ENCODE measurements at regions not wholly inside any gene's neighbourhood (a gene's known extent, or its start where the extent isn't known, plus 50 kb on each side); places are given as distances from the start of the nearest gene placed in this dataset.

DNA sequence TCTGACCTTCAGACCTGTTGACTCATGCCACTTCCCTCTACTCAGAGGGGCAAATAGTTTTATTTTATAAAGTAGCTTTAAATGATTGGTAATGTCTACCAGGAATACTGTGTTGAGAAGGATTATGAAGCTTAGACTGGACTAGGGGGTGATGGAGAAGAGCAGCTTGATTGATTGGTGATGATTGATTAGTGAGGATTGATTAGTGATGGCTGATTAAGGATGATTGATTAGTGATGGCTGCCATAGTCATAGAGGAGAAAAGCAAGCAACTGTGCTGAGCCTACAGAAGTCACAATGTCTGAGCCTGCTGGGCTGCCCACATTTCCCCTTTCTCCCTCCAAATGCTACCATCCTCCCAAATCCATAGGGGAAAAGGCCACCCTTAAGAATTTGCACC, 206.8 kb upstream of the SALL1 start:
- Mint-ChIP-seq H3K27ac (no peak overlapping the region), H3K4me1 (no peaks in the 10 kb centered on the region), H3K36me3 (no peaks in the 10 kb centered on the region)

DNA sequence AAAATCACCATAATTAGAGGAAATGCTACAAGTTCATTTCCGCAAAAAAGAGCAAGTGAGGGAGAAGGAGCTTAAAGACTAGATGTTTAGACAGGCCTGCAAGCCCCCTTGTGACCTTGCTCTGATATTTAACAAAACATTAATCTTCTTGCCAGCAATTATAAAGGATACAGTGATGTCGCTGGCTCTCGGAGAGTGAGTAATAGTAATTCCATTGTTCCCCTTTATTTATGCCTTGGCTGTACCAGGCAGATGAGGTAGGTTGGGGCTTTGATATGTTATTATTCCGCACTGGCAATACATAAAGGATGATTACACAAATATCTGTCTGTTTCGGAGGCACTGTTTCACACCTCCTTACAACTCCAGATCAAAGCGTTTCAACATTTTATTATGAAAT, 204.8 kb upstream of the SALL1 start:
- Mint-ChIP-seq H3K36me3 (no peaks in the 10 kb centered on the region), H3K4me1 (no peaks in the 10 kb centered on the region), H3K27ac (no peak overlapping the region), H3K9me3 (no peaks in the 10 kb centered on the region), H3K4me3 (no peak overlapping the region)
- ATAC-seq, result no peak
- no peak for DNase-seq (ENCODE audit: low spot score in 2 of 2)

More for the DNA sequence above, 206.8 kb upstream of the SALL1 start:
- no peak overlapping the region for H3K4me3 Mint-ChIP-seq
- H3K9me3 Mint-ChIP-seq, result no peaks in the 10 kb centered on the region
- ATAC-seq (no peak), DNase-seq (ENCODE audit: low spot score in 2 of 2) (no peak)

DNA sequence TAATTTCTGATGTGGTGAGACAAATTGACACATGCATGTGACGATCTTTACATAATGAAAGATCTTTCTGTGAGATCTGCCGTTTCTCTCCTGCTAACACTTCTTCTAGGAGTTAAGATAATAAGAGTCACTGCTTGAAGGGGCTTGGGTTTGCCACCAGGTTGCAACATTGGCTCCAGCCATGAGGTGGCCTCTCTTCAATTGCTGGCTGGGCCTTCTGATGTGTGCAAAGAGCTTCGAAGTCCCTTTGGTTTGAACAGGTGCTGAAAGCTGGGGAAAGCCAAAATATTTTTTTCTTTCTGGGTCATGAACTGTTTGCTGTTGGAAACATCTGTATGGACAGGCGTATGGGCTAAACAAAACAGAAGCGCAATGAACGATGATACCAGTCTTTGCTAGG, 204.1 kb upstream of the SALL1 start:
- H3K9me3 Mint-ChIP-seq, result no peaks in the 10 kb centered on the region

GRCh38 chr16:51353055-51353454, 202.0 kb upstream of the SALL1 start:
- Mint-ChIP-seq H3K9me3 (no peaks in the 10 kb centered on the region), H3K27ac (no peak overlapping the region), H3K4me3 (no peak overlapping the region), H3K36me3 (no peaks in the 10 kb centered on the region), H3K4me1 (no peaks in the 10 kb centered on the region)
- DNase-seq (ENCODE audit: low spot score in 2 of 2), result no peak
- no peak for ATAC-seq

More for the DNA sequence above, 204.1 kb upstream of the SALL1 start:
- ATAC-seq, result no peak
- DNase-seq (ENCODE audit: low spot score in 2 of 2), result no peak
- Mint-ChIP-seq H3K4me3 (no peak overlapping the region), H3K27ac (no peak overlapping the region), H3K36me3 (no peaks in the 10 kb centered on the region), H3K4me1 (no peaks in the 10 kb centered on the region)

- H3K4me3 Mint-ChIP-seq, result no peak overlapping the region
- no peaks in the 10 kb centered on the region for H3K4me1 Mint-ChIP-seq
- ATAC-seq, result no peak
- no peaks in the 10 kb centered on the region for H3K36me3 Mint-ChIP-seq
- no peak for DNase-seq (ENCODE audit: low spot score in 2 of 2)
- H3K9me3 Mint-ChIP-seq, result peaks cover 5% of the 10 kb centered on the region
- H3K27ac Mint-ChIP-seq, result no peak overlapping the region
These were observed 198.6 kb upstream of the SALL1 start for GRCh38 chr16:51349626-51350025.

- no peaks in the 10 kb centered on the region for H3K36me3 Mint-ChIP-seq
- H3K9me3 Mint-ChIP-seq, result peaks cover 14% of the 10 kb centered on the region
- no peak for DNase-seq (ENCODE audit: low spot score in 2 of 2)
- no peak for ATAC-seq
- H3K27ac Mint-ChIP-seq, result no peak overlapping the region
- H3K4me3 Mint-ChIP-seq, result no peak overlapping the region
- H3K4me1 Mint-ChIP-seq, result no peaks in the 10 kb centered on the region
These were observed 192.3 kb upstream of the SALL1 start for GRCh38 chr16:51343411-51343810.

DNA sequence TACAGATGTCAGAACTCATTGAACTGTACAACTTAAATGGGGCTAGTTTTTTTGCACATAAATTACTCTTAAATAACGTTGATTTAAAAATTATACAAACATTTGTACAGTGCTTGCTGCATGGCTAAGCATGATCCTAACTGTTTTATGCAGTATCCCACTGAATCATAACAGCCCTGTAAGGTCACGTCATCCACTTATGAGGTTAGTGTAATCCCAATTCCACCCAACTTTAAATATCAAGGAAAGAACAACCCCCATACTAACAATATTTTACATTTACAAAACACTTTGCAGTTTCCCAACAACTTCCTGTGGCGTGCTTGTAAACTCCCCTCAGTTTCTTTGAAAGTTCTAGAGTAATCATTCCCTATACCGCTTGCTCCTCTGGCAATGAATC, 190.1 kb upstream of the SALL1 start:
- H3K9me3 Mint-ChIP-seq, result peaks cover 21% of the 10 kb centered on the region
- H3K27ac Mint-ChIP-seq, result no peak overlapping the region
- H3K4me1 Mint-ChIP-seq, result no peaks in the 10 kb centered on the region
- ATAC-seq, result no peak
- DNase-seq (ENCODE audit: low spot score in 2 of 2), result no peak
- H3K36me3 Mint-ChIP-seq, result no peaks in the 10 kb centered on the region
- H3K4me3 Mint-ChIP-seq, result no peak overlapping the region

DNA sequence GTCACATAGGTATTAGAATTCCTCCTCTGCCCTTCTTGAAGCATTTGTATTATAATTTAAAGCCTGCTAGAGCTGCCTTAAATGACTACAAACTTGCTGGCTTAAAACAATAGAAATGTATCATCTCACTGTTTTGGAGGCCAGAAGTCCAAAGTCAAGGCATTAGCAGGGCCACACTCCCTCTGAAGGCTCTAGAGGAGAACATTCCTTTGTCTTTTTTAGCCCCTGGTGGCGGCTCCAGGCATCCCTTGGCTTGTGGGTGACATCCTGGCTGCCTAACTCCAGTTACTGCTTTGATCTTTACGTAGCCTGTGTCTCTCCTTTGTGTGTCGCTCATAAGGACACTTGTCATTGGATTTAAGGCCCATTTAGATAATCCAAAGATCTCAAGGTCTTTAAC, 186.6 kb upstream of the SALL1 start:
- H3K9me3 Mint-ChIP-seq, result peaks cover 14% of the 10 kb centered on the region
- no peak overlapping the region for H3K4me3 Mint-ChIP-seq
- no peaks in the 10 kb centered on the region for H3K36me3 Mint-ChIP-seq
- H3K27ac Mint-ChIP-seq, result no peak overlapping the region
- DNase-seq (ENCODE audit: low spot score in 2 of 2) (no peak), ATAC-seq (no peak)
- no peaks in the 10 kb centered on the region for H3K4me1 Mint-ChIP-seq

DNA sequence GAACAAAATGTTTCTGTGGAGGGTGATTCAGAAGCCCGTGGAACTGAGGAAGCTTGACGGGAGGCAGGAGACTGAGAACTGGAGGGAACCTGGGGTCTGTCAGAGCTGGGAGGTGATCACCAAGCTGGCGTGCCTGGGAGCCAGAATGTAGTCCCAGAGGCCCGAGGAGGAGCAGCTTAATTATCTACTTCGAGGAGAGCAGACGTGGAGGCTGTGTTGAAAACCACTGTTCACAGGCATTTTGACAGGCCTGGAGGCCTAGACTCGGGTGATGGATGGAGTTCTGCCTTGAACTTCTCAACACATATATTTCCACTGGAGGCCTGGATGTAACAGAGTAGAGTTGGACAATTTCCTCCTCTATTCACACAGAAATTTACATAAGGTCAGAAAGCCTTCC, 177.7 kb upstream of the SALL1 start:
- DNase-seq (ENCODE audit: low spot score in 2 of 2) (no peak), ATAC-seq (no peak)
- no peaks in the 10 kb centered on the region for H3K4me1 Mint-ChIP-seq
- H3K4me3 Mint-ChIP-seq, result no peak overlapping the region
- no peaks in the 10 kb centered on the region for H3K36me3 Mint-ChIP-seq
- no peak overlapping the region for H3K27ac Mint-ChIP-seq
- peaks cover 4% of the 10 kb centered on the region for H3K9me3 Mint-ChIP-seq

DNA sequence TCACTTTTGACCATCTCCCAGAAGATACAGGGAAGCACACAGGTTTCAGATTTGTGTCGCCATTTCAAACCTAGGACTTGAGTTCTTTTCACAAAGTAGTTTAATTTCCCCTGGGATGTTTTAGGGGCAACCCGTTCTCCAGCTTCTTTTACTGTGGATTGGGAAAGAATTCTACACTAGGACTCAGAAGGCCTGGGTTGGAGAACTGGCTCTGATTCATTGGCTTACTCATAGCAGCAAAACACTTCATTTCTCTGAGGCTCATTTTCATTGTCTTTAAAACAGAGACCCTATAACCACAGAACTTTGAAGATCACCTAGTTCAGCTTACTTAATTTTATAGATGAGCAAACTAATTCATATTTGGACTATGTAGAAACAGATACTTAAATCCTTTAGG, 175.9 kb upstream of the SALL1 start:
- no peak for DNase-seq (ENCODE audit: low spot score in 2 of 2)

DNA sequence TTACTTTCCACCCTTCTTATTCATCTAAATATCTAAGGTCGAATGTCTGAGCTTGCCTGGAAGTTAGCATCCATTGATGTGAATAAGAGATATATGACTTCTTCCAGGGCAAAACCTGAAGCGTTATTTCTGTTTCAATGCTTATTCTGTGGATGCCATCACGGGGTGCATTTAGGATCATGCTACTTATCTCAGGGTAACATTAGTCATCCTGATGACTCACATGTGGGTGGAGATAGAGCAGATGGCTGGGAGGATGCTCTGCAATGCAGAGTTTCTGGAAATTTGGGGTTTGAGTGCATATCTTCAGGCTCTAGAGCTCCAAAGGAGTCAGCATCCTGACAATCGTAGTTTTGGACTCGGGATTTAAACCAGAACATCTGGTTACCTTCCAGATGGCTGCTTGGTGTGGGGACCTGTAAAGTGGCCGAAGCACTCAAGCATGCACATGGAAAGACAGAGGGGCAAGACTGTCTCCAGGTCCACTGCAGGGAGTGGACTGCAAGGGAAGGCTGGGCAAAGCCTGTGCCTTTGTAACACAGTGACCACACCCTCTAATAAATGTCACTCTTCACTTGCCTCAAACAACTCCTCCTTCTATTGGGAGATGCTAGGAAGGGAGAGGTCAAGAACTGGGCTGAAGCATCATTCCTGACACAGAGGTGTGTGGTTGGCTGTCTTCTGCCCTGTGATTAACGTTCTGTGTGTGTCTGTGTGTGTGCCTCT, 175.2 kb upstream of the SALL1 start:
- no peak overlapping the region for H3K27ac Mint-ChIP-seq
- no peak overlapping the region for H3K4me3 Mint-ChIP-seq

More for the DNA sequence above, 175.9 kb upstream of the SALL1 start:
- Mint-ChIP-seq H3K9me3 (peaks cover 4% of the 10 kb centered on the region), H3K4me3 (no peak overlapping the region), H3K27ac (no peak overlapping the region), H3K36me3 (no peaks in the 10 kb centered on the region), H3K4me1 (no peaks in the 10 kb centered on the region)
- no peak for ATAC-seq

GRCh38 chr16:51321251-51321650, 170.2 kb upstream of the SALL1 start:
- DNase-seq (ENCODE audit: low spot score in 2 of 2) (no peak), ATAC-seq (no peak)
- Mint-ChIP-seq H3K9me3 (peaks cover 2% of the 10 kb centered on the region), H3K27ac (no peak overlapping the region), H3K4me1 (no peaks in the 10 kb centered on the region), H3K36me3 (no peaks in the 10 kb centered on the region), H3K4me3 (no peak overlapping the region)

More for the DNA sequence above, 175.2 kb upstream of the SALL1 start:
- DNase-seq (ENCODE audit: low spot score in 2 of 2), result no peak
- Mint-ChIP-seq H3K36me3 (no peaks in the 10 kb centered on the region), H3K4me1 (no peaks in the 10 kb centered on the region), H3K9me3 (no peaks in the 10 kb centered on the region)
- ATAC-seq, result no peak

DNA sequence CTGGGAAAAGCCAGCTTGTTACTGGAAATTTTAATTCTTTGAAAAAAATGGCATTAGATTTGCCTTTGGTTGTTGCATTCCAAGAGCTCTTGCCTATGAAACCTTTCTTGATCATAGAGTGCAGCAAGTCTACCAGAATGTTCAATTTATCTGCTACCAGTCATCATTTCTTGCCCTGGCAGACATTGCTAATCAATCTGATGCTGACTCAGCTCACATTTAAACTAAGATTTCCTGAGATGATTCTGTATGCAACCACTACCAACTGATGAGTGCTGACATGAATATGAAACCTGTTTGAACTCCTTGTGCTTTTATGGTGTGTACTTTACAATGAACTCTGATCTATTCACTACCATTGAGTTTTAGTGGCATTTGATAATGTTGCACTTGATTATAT, 166.5 kb upstream of the SALL1 start:
- no peaks in the 10 kb centered on the region for H3K4me1 Mint-ChIP-seq
- no peak overlapping the region for H3K4me3 Mint-ChIP-seq
- peaks cover 2% of the 10 kb centered on the region for H3K9me3 Mint-ChIP-seq
- no peak for ATAC-seq
- no peak for DNase-seq (ENCODE audit: low spot score in 2 of 2)
- H3K36me3 Mint-ChIP-seq, result no peaks in the 10 kb centered on the region
- H3K27ac Mint-ChIP-seq, result no peak overlapping the region

DNA sequence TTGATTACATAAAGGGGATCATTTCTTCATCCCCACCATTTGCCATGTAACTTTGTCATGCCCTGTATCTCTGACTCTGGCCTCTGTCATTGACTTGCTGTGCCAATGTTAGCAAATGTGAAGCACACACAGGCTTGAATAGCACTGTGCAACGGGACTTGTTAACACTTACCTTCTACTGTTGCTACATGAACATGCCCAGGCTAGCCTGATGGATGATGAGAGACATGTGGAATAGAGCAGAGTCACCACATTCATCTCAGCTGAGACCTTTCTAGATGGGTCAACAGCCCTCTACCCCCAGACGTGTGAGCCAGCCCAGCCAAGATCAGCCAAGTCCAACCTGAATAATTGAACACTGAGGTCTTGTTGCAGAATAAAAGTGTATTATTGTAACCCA, 162.1 kb upstream of the SALL1 start:
- DNase-seq (ENCODE audit: low spot score in 2 of 2), result no peak
- H3K27ac Mint-ChIP-seq, result no peak overlapping the region
- H3K9me3 Mint-ChIP-seq, result peaks cover 3% of the 10 kb centered on the region
- H3K36me3 Mint-ChIP-seq, result no peaks in the 10 kb centered on the region
- no peak overlapping the region for H3K4me3 Mint-ChIP-seq
- H3K4me1 Mint-ChIP-seq, result no peaks in the 10 kb centered on the region
- no peak for ATAC-seq

DNA sequence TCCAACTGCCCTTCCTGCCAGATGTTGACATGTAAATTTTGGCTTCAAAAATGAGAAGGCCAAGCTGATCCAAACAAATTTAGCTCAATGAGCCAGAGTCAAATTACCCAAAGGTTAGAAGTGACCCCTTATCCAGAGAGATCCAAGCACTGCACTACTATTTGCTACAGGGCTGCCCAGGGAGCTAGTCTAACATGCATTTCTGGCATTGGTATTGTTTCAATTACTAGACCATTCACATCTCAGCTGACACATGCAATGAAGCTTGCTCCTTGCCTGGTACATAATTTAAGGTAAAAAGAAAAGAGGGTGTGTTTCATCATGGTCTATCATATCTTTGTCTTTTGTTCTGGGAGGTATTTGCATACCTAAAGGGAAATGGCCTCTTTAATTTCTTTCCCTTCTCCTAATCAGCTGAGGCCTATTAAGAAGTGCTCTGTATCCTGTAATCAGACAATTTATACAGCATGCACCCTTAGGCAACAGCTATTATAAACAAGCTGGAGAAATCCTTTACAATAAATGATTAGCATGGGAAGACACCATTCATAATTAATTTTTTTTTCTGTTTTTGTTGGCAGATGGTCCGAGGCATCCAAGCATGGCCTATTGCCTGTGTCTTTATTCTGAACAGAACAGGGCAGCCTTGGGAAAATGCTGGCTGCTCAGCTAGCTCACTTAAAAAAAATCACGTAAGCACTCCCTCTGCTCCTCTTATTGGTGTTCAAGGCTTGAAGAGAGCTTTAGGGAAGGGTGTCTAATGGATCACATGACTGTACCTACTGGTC, 161.5 kb upstream of the SALL1 start:
- Mint-ChIP-seq H3K4me3 (no peak overlapping the region), H3K9me3 (peaks cover 3% of the 10 kb centered on the region), H3K27ac (no peak overlapping the region), H3K36me3 (no peaks in the 10 kb centered on the region), H3K4me1 (no peaks in the 10 kb centered on the region)
- no peak for DNase-seq (ENCODE audit: low spot score in 2 of 2)
- no peak for ATAC-seq

DNA sequence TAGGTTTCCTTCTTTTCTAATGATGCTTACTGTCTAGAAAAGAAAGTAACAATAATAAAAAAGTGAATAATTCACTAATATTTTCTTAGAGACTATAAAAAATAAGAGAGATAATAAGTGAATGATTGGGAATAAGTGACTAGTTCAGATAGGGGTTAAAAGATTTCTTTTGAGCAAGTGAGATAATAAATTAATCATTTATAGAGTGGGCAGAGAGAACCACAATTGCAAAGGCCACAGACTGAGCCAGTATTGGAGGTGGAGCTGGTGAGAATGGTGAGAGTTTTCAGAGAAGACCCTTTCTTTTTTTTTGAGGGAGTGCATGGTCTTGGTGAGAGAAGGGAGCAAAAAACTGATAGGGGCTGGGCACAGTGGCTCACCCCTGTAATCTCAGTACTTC, 159.1 kb upstream of the SALL1 start:
- no peaks in the 10 kb centered on the region for H3K36me3 Mint-ChIP-seq
- ATAC-seq (no peak), DNase-seq (ENCODE audit: low spot score in 2 of 2) (no peak)
- no peak overlapping the region for H3K4me3 Mint-ChIP-seq
- no peak overlapping the region for H3K27ac Mint-ChIP-seq
- H3K9me3 Mint-ChIP-seq, result peaks cover 16% of the 10 kb centered on the region
- no peaks in the 10 kb centered on the region for H3K4me1 Mint-ChIP-seq

Data from stimulated activated effector memory CD8-positive, alpha-beta T cell treated with anti-CD3 and anti-CD28 coated beads, Interleukin-12 subunit alpha, Interleukin-12 subunit beta, amount 100 ng/mL, for 72 hours (primary cell).